ENCODE measurements at regions not wholly inside any gene's neighbourhood (a gene's known extent, or its start where the extent isn't known, plus 50 kb on each side); places are given as distances from the start of the nearest gene placed in this dataset.
"Not testable (repeated sequence)": the region's sequence is repeated elsewhere in the genome, so short reads cannot be mapped to it uniquely, and the experiment has no call there.

DNA sequence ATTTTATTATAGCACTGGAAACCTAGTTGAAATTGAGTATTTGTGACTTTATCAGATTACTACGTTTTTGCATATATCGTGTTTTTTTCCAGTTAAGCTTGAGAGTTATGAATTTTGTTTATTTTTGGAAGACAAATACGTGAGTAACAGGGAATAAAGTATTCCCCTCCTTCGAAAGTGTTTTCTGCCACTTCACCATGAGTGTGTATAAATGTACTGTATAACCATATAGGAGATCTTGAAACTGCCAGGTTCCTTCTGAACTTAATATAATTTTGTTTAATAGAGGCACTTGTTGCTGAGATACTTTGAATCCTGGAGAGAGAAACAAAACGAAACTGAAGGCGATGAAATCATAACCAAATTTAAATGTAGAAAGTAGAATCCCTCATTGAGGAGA is 1004.4 kb upstream of the ZEB2 start:
- Mint-ChIP-seq H3K27ac (no peak overlapping the region), H3K9me3 (peaks cover 0 to 8% (median 2%) of the 10 kb centered on the region in 6 donors), H3K4me3 (no peak overlapping the region), H3K27me3 (ENCODE audit: low read depth in 3 of 3) (peaks cover 0 to 3% (median 0%) of the 10 kb centered on the region in 3 donors), H3K36me3 (peaks cover 0 to 4% (median 0%) of the 10 kb centered on the region in 3 donors), H3K4me1 (no peaks in the 10 kb centered on the region)
- no peak for DNase-seq

DNA sequence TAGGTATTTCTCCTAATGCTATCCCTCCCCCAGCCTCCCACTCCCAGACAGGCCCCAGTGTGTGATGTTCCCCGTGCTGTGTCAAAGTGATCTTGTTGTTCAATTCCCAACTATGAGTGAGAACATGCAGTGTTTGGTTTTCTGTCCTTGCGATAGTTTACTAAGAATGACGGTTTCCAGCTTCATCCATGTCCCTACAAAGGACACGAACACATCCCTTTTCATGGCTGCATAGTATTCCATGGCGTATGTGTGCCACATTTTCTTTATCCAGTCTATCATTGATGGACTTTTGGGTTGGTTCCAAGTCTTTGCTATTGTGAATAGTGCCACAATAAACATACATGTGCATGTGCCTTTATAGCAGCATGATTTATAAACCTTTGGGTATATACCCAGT is 999.3 kb upstream of the ZEB2 start:
- H3K27me3 Mint-ChIP-seq (ENCODE audit: low read depth in 3 of 3); DNase-seq; H3K4me3 Mint-ChIP-seq; H3K36me3 Mint-ChIP-seq; H3K9me3 Mint-ChIP-seq; H3K4me1 Mint-ChIP-seq; H3K27ac Mint-ChIP-seq: not testable (repeated sequence)

DNA sequence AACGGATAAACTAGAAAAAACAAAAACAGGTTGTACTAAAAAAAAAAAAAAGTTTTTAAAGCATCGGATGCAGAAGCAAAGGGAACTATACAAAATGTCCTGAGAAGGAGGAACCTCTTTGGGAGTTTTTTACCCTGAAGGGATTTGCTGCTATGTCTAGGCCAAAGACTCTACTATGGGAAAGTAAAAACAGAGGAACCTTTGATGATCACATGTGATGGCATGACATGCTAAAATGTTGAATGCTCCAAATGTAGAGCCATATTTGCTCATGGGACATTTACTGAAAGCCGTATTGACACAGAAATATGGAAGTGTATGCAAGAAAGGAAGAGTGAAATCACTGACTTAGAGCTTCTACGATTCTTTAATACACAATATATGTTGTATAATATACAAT is 992.0 kb upstream of the ZEB2 start:
- Mint-ChIP-seq H3K27me3 (ENCODE audit: low read depth in 3 of 3) (peaks cover 0 to 7% (median 4%) of the 10 kb centered on the region in 3 donors), H3K4me3 (no peak overlapping the region), H3K36me3 (no peaks in the 10 kb centered on the region), H3K27ac (no peak overlapping the region), H3K9me3 (peaks cover 0 to 3% (median 0%) of the 10 kb centered on the region in 6 donors), H3K4me1 (no peaks in the 10 kb centered on the region)
- no peak for DNase-seq

DNA sequence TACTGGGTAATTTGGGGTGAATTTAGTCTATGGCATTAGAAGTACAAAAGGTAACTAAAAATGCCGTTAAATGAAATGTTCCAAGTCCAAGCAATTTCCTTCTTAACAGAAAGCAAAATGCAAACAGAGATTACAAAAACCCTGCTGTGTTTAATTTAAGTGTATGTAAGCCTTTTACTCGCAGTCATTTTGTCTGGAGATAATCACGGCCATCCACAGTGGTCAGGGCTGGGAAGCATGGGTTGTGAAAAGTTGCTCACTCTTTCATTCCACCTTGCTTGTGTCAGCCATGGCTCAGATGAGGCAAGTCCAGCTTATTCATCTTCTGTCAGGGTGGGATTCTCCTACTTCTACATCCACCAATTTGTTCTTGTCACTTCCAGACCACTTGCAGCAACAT is 983.6 kb upstream of the ZEB2 start:
- no peak for DNase-seq

DNA sequence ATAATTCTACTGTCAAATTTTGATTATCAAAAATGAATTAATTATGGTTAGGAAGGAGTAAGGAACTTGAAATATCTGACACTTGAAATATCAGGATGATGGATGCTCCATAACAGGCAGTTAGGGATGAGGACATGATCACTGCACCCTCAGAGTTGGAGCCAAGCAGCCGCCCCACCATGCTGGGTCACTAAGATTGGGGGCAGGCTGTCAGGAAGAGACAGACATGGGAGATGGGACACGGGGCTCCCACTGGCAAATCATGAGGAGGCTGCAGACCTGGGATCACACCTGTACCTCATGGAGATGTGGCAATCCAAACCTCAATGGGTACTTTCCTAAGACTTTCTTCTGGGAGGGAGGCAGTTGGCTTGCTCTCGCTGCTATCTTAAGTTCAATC is 982.0 kb upstream of the ZEB2 start:
- Mint-ChIP-seq H3K4me1 (no peaks in the 10 kb centered on the region), H3K4me3 (no peak overlapping the region), H3K36me3 (no peaks in the 10 kb centered on the region), H3K27me3 (ENCODE audit: low read depth in 3 of 3) (peaks cover 0 to 5% (median 4%) of the 10 kb centered on the region in 3 donors), H3K27ac (no peak overlapping the region), H3K9me3 (peaks cover 0 to 2% (median 0%) of the 10 kb centered on the region in 6 donors)
- no peak for DNase-seq

More for the DNA sequence above, 983.6 kb upstream of the ZEB2 start:
- no peaks in the 10 kb centered on the region for H3K4me1 Mint-ChIP-seq
- H3K4me3 Mint-ChIP-seq, result no peak overlapping the region
- no peaks in the 10 kb centered on the region for H3K36me3 Mint-ChIP-seq
- peaks cover 0 to 4% (median 4%) of the 10 kb centered on the region in 3 donors for H3K27me3 Mint-ChIP-seq (ENCODE audit: low read depth in 3 of 3)
- no peak overlapping the region for H3K27ac Mint-ChIP-seq
- H3K9me3 Mint-ChIP-seq, result peaks cover 0 to 2% (median 0%) of the 10 kb centered on the region in 6 donors

DNA sequence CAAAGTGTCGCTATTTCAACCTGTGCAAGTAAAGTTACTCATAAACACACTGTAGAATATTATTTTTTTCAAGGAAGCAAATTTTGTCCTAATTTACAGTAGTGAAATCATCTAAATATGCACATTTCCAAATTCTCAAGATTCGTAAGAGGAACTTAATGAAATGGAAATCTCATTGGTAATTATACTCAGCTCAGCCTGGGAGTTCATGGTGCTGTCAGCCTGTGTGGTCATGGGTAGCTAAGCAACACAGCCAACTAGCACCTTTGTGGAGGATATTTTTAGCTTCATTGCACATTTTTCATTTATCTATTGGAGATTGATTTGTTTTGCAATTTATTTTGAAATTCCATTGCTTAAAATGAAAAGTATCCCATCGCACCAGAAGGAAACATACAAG is 975.7 kb upstream of the ZEB2 start:
- H3K4me1 Mint-ChIP-seq, result no peaks in the 10 kb centered on the region
- H3K27ac Mint-ChIP-seq, result no peak overlapping the region
- no peaks in the 10 kb centered on the region for H3K36me3 Mint-ChIP-seq
- peaks cover 2% of the 10 kb centered on the region in 3 donors for H3K27me3 Mint-ChIP-seq (ENCODE audit: low read depth in 3 of 3)
- DNase-seq, result no peak
- H3K4me3 Mint-ChIP-seq, result no peak overlapping the region
- H3K9me3 Mint-ChIP-seq, result peaks cover 0 to 7% (median 3%) of the 10 kb centered on the region in 6 donors

DNA sequence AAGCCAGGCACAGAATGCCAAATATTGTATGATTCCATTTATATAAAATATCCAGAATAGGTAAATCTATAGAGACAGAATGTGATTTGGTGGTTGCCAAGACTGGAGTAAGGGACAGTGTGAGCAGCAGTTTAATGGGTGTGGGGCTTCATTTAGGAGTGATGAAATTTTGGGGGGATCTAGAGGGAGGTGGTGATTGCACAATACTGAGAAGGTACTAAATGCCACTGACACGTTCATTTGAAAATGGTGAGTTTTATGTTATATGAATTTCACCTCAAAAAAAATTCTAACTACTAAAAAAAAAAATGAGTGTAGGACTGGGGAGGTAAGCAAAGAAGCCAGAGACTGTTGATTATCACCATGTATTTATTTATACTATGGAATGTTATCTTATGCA is 974.5 kb upstream of the ZEB2 start:
- H3K4me1 Mint-ChIP-seq, result no peaks in the 10 kb centered on the region
- no peak overlapping the region for H3K4me3 Mint-ChIP-seq
- DNase-seq, result no peak
- H3K27me3 Mint-ChIP-seq (ENCODE audit: low read depth in 3 of 3), result peaks cover 2% of the 10 kb centered on the region in 3 donors
- no peak overlapping the region for H3K27ac Mint-ChIP-seq
- peaks cover 0 to 7% (median 3%) of the 10 kb centered on the region in 6 donors for H3K9me3 Mint-ChIP-seq
- no peaks in the 10 kb centered on the region for H3K36me3 Mint-ChIP-seq

DNA sequence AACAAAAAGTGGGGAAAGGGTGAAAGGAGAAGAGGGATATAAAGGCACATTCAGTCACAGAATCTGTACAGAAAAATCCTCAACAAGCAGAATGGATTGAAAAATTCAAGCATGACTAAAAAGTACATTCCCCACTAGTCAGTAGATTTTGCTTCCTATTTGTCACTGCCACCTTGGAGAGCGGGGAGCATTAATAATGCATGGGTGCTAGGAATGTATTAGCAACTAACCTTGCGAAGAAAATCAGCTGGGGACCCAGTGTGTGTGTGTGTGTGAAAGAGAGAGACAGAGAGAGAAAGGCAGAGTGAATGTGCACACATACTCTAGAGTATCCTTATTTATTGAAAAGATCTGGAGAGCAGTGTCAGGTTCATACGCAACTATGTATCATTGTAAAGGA is 968.7 kb upstream of the ZEB2 start:
- no peak overlapping the region for H3K4me3 Mint-ChIP-seq
- DNase-seq, result no peak
- no peak overlapping the region for H3K27ac Mint-ChIP-seq
- H3K36me3 Mint-ChIP-seq, result no peaks in the 10 kb centered on the region
- peaks cover 0 to 4% (median 4%) of the 10 kb centered on the region in 3 donors for H3K27me3 Mint-ChIP-seq (ENCODE audit: low read depth in 3 of 3)
- H3K9me3 Mint-ChIP-seq, result peaks cover 0 to 7% (median 3%) of the 10 kb centered on the region in 6 donors
- H3K4me1 Mint-ChIP-seq, result no peaks in the 10 kb centered on the region

DNA sequence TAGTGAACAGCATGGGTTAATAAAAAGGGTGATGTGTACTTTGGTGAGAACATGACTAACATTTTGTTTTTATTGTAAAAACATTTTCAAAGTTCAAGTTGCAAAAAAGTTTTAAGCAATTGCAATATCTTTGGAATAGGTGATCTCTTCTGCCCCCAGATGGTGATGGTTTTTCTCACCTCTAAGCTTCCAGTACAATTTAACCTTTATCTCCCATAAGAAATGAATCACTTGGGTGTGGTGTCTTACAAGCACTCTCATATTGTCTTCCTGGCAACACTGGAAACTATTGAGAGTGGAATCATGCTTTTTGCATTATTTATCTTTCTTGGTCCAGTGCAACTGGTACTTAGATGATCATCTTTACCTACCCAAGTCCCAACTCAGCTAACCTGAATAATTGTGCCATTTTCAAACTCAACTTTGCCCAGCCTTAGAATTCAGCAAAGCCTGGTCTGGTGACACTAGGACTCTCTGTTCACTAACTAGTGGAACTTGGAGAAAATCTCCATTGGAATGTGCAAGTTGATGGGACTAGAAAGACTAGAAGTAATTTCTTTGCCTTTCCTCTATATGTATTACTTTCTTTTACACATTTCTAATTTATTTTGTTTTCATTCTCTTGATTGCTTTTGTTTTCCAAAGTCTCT is 964.7 kb upstream of the ZEB2 start:
- Mint-ChIP-seq H3K27ac (no peak overlapping the region), H3K27me3 (ENCODE audit: low read depth in 3 of 3) (peaks cover 0 to 2% (median 2%) of the 10 kb centered on the region in 3 donors), H3K9me3 (no peaks in the 10 kb centered on the region), H3K4me3 (no peak overlapping the region), H3K36me3 (no peaks in the 10 kb centered on the region), H3K4me1 (no peaks in the 10 kb centered on the region)
- peak in 1 of 3 donors; percentile 23 for DNase-seq

DNA sequence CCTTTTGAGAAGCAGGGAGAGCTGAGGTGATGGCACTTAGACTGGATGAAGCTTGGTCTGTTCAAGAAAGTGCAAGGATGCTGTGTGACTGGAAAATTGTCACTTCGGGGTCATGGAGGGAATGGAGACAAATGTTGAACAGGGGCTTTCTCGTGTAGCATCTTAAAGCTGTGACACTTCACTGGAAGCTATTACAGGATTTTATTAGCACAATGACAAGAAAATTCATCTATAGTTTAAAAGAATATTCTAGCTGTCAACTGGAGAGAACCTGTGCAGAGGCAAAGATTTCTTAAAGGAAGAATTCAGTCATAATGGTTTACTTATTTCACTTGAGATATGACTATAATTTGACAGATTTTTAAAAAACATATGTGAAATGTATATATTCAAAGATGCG is 963.9 kb upstream of the ZEB2 start:
- H3K9me3 Mint-ChIP-seq, result no peaks in the 10 kb centered on the region
- no peak for DNase-seq
- no peak overlapping the region for H3K27ac Mint-ChIP-seq
- no peak overlapping the region for H3K4me3 Mint-ChIP-seq
- no peaks in the 10 kb centered on the region for H3K4me1 Mint-ChIP-seq
- H3K36me3 Mint-ChIP-seq, result no peaks in the 10 kb centered on the region
- H3K27me3 Mint-ChIP-seq (ENCODE audit: low read depth in 3 of 3), result peaks cover 0 to 2% (median 0%) of the 10 kb centered on the region in 3 donors

DNA sequence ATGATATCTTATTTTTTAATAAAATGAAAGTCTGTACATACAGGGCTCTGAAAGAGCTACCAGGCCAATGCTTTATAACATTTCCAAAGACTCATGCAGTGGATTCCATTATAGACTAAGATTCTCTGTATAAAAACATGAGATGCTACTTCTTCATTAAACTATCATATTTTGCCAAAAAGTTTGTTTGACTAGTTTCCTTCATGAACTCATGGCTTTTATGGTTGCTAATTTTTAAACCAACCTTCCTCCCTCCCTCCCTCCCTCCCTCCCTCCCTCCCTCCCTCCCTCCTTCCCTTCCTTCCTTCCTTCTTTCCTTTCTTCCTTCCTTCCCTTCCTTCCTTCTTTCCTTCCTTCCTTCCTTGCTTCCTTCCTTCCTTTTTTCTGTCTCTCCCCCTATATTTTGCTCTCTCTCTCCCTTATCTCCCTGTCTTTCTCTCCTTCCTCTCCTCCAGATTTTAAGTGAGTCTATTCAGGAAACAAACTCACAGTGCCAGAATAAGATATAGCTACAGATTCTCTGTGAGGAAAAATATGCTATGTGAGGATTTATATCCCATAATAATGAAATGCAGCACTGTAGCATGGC is 961.5 kb upstream of the ZEB2 start:
- no peaks in the 10 kb centered on the region for H3K36me3 Mint-ChIP-seq
- H3K27me3 Mint-ChIP-seq (ENCODE audit: low read depth in 3 of 3), result peaks cover 0 to 1% (median 0%) of the 10 kb centered on the region in 3 donors
- no peaks in the 10 kb centered on the region for H3K4me1 Mint-ChIP-seq
- H3K4me3 Mint-ChIP-seq, result no peak overlapping the region
- no peaks in the 10 kb centered on the region for H3K9me3 Mint-ChIP-seq
- no peak overlapping the region for H3K27ac Mint-ChIP-seq
- no peak for DNase-seq

DNA sequence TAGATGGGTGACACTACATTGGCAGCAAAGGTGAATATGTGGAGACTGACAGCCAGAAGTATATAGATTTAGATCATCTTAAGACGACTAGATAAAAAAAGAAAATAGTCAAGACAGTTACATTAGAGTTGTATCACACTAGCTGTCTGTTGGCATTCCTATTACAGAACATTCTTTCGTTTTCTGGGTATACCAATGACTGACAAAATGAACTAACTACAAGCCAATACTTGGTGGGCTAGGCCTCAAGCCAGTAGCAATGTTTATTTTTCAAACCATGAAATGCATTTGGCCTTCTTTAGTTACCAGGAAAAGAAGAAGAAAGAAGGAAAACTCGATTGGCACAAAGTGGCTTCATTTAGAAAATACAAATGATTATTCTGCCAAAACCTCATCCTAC is 944.9 kb upstream of the ZEB2 start:
- H3K36me3 Mint-ChIP-seq, result no peaks in the 10 kb centered on the region

DNA sequence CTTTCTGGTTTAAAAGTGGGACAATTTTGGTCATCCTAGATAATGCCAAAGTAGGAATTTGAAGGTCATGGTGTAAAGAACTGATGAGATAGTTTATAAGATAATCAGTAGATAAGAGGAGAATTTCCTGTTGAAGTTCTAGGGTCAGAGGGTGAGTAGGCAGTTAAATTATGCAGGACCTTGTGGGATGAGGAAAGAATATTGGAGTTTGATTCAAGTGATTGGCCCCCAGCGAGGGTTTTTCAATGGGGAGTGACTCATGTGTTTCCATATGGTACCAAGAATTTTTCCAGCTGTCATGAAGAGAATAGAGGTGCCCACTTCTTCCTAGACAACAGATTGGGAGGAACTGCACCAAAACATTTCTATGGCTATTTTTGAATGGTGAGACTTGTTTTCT is 940.2 kb upstream of the ZEB2 start:
- Mint-ChIP-seq H3K27me3 (ENCODE audit: low read depth in 3 of 3) (peaks cover 0 to 5% (median 2%) of the 10 kb centered on the region in 3 donors), H3K9me3 (peaks cover 0 to 3% (median 0%) of the 10 kb centered on the region in 6 donors), H3K4me1 (no peaks in the 10 kb centered on the region), H3K27ac (no peak overlapping the region), H3K4me3 (no peak overlapping the region), H3K36me3 (peaks cover 0 to 4% (median 0%) of the 10 kb centered on the region in 3 donors)
- DNase-seq, result no peak

More for the DNA sequence above, 944.9 kb upstream of the ZEB2 start:
- Mint-ChIP-seq H3K27ac (no peak overlapping the region), H3K9me3 (peaks cover 0 to 3% (median 0%) of the 10 kb centered on the region in 6 donors), H3K27me3 (ENCODE audit: low read depth in 3 of 3) (peaks cover 0 to 4% (median 2%) of the 10 kb centered on the region in 3 donors), H3K4me3 (no peak overlapping the region), H3K4me1 (no peaks in the 10 kb centered on the region)
- no peak for DNase-seq

DNA sequence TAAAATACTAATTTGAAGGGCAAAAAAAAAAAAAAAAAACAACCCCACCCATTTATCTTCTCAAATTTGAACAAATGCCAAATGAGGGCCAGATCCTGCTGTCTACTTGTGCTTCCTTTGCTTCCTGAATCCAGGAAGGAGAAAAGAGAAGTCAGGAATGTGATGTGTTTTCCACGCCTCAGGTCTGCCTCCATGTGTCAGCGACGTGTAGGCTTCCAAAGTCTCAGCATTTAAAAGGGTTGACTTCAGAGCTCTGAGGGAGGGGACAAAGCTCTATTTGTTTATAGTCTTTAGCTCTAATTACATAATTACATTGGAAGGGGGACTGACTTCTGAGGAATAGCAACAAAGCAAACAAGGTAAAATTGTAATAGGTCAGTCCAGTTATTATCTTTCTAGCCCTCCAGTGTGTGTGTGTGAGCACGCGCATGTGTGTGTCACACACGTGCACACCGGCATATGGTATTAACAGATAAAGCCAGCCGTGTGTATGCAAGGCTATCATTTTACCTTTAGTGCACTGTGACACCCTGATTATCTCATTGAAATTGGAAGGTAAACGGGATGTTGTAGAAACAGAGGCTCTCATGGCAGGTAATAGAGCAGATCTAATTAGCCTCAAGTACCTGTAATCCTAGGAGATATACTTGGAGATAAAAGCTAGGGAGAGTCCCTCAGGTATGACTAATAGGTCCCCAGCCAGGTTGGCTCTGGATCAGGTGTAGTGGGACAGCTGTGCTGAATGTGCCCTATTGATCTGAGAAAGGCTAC is 911.4 kb upstream of the ZEB2 start:
- no peak overlapping the region for H3K4me3 Mint-ChIP-seq
- no peak for DNase-seq
- H3K27me3 Mint-ChIP-seq (ENCODE audit: low read depth in 3 of 3), result peaks cover 1 to 9% (median 3%) of the 10 kb centered on the region in 3 donors
- H3K36me3 Mint-ChIP-seq, result no peaks in the 10 kb centered on the region
- H3K27ac Mint-ChIP-seq, result no peak overlapping the region
- peaks cover 0 to 1% (median 0%) of the 10 kb centered on the region in 6 donors for H3K9me3 Mint-ChIP-seq
- no peaks in the 10 kb centered on the region for H3K4me1 Mint-ChIP-seq
